Loucy (cell line): ENCODE measurements at regions not wholly inside any gene's neighbourhood (a gene's known extent, or its start where the extent isn't known, plus 50 kb on each side); places are given as distances from the start of the nearest gene placed in this dataset.

ENCODE experiments used
- H2AFZ ChIP-seq: fragments of 200-600 bp; sonication (generic); 2 replicates; pipeline ENCODE4 v1.6.0; 2016; ENCODE audit warnings: antibody characterized with exemption, mild to moderate bottlenecking, low read length, moderate library complexity
- H3F3A ChIP-seq: fragments of 200-600 bp; 2 replicates; pipeline ENCODE4 v1.6.0; 2016; ENCODE audit warnings: antibody characterized with exemption, low read depth, mild to moderate bottlenecking
- H3K27me3 ChIP-seq: fragments of 200-600 bp; sonication (generic); 2 replicates; pipeline ENCODE4 v1.6.1; 2014; ENCODE audit warnings: low read length, mild to moderate bottlenecking; ENCODE audit not compliant: insufficient read depth, poor library complexity, severe bottlenecking
- H3K36me3 ChIP-seq: fragments of 200-600 bp; sonication (generic); 2 replicates; pipeline ENCODE4 v1.6.1; 2016; ENCODE audit warnings: low read length; ENCODE audit not compliant: insufficient read depth
- H3K4me1 ChIP-seq: fragments of 200-600 bp; sonication (generic); 2 replicates; pipeline ENCODE4 v1.5.1; 2014; ENCODE audit warnings: low read length, mild to moderate bottlenecking; ENCODE audit not compliant: insufficient read depth, poor library complexity, severe bottlenecking
- H3K4me2 ChIP-seq: fragments of 200-600 bp; sonication (generic); 2 replicates; pipeline ENCODE4 v1.6.0; 2014; ENCODE audit warnings: antibody characterized with exemption, low read length, low read depth, mild to moderate bottlenecking; ENCODE audit not compliant: poor library complexity, severe bottlenecking
- H3K4me3 ChIP-seq: fragments of 200-600 bp; sonication (generic); 2 replicates; pipeline ENCODE4 v1.5.1; 2014; ENCODE audit warnings: low read length, mild to moderate bottlenecking, mixed read lengths; ENCODE audit not compliant: poor library complexity, severe bottlenecking
- H3K79me2 ChIP-seq: fragments of 200-600 bp; sonication (generic); 2 replicates; pipeline ENCODE4 v1.6.1; 2014; ENCODE audit warnings: low read length; ENCODE audit not compliant: insufficient read depth
- H3K9ac ChIP-seq: fragments of 200-600 bp; sonication (generic); 2 replicates; pipeline ENCODE4 v1.6.0; 2014; ENCODE audit warnings: mild to moderate bottlenecking, low read depth, low read length, moderate library complexity; ENCODE audit not compliant: poor library complexity, severe bottlenecking
- H3K9me2 ChIP-seq: fragments of 200-600 bp; sonication (generic); replicated peaks from 2 replicates; pipeline ENCODE4 v1.6.1; 2016; ENCODE audit warnings: low read depth, low read length, mixed read lengths
- H3K9me3 ChIP-seq: fragments of 200-600 bp; sonication (generic); 2 replicates; pipeline ENCODE4 v1.6.1; 2014; ENCODE audit warnings: mild to moderate bottlenecking, antibody characterized with exemption, low read length, low read depth; ENCODE audit not compliant: insufficient read depth
- H4K20me1 ChIP-seq: fragments of 200-600 bp; sonication (generic); 2 replicates; pipeline ENCODE4 v1.6.0; 2014; ENCODE audit warnings: antibody characterized with exemption, low read length, mild to moderate bottlenecking; ENCODE audit not compliant: insufficient read depth, poor library complexity, severe bottlenecking
- CTCF ChIP-seq: fragments of 200-600 bp; sonication (generic); conservative IDR thresholded peaks from 2 replicates; pipeline ENCODE4 v1.5.1; 2014; ENCODE audit warnings: mild to moderate bottlenecking, antibody characterized with exemption, low read length
- EZH2phosphoT487 ChIP-seq: fragments of 200-600 bp; IDR thresholded peaks from 2 replicates; pipeline ENCODE4 v1.6.1; 2018; ENCODE audit warnings: antibody characterized with exemption, mild to moderate bottlenecking, moderate library complexity, borderline replicate concordance

- Histone ChIP-seq H3K79me2 (no peaks in the 10 kb centered on the region), H3F3A (no peaks in the 10 kb centered on the region), H3K36me3 (no peaks in the 10 kb centered on the region), H3K9me3 (no peaks in the 10 kb centered on the region), H3K27me3 (no peaks in the 10 kb centered on the region), H3K4me1 (peaks cover 81% of the 10 kb centered on the region), H2AFZ (no peak overlapping the region), H3K9me2 (no peaks in the 10 kb centered on the region), H3K4me2 (no peak overlapping the region), H4K20me1 (no peaks in the 10 kb centered on the region), H3K4me3 (no peak overlapping the region), H3K9ac (no peak overlapping the region)
- no peak for TF ChIP-seq EZH2phosphoT487
- TF ChIP-seq CTCF, result no peak
Observed at GRCh38 chr7:50152486-50152885, 59.4 kb upstream of the ZPBP start.

- Histone ChIP-seq H3K4me1 (peaks cover 82% of the 10 kb centered on the region), H3K9ac (no peak overlapping the region), H3K36me3 (no peaks in the 10 kb centered on the region), H3K9me3 (no peaks in the 10 kb centered on the region), H3K4me3 (no peak overlapping the region), H2AFZ (no peak overlapping the region), H3F3A (no peaks in the 10 kb centered on the region), H3K4me2 (no peak overlapping the region), H3K79me2 (no peaks in the 10 kb centered on the region), H4K20me1 (no peaks in the 10 kb centered on the region), H3K9me2 (no peaks in the 10 kb centered on the region), H3K27me3 (no peaks in the 10 kb centered on the region)
- no peak for TF ChIP-seq EZH2phosphoT487
- TF ChIP-seq CTCF, result peak; percentile 37
Observed at GRCh38 chr7:50151661-50152060, 58.6 kb upstream of the ZPBP start.

- Histone ChIP-seq H3K4me1 (peaks cover 82% of the 10 kb centered on the region), H3K4me3 (no peak overlapping the region), H3K9me2 (no peaks in the 10 kb centered on the region), H3F3A (no peaks in the 10 kb centered on the region), H4K20me1 (no peaks in the 10 kb centered on the region), H3K9ac (no peak overlapping the region), H3K79me2 (no peaks in the 10 kb centered on the region), H3K27me3 (no peaks in the 10 kb centered on the region), H3K36me3 (no peaks in the 10 kb centered on the region), H2AFZ (no peak overlapping the region), H3K4me2 (no peak overlapping the region), H3K9me3 (no peaks in the 10 kb centered on the region)
- TF ChIP-seq EZH2phosphoT487 (no peak), CTCF (no peak)
Observed at GRCh38 chr7:50151001-50151400, 58.0 kb upstream of the ZPBP start.
